ENCODE measurements at regions not wholly inside any gene's neighbourhood (a gene's known extent, or its start where the extent isn't known, plus 50 kb on each side); places are given as distances from the start of the nearest gene placed in this dataset.
"Not testable (repeated sequence)": the region's sequence is repeated elsewhere in the genome, so short reads cannot be mapped to it uniquely, and the experiment has no call there.

DNA sequence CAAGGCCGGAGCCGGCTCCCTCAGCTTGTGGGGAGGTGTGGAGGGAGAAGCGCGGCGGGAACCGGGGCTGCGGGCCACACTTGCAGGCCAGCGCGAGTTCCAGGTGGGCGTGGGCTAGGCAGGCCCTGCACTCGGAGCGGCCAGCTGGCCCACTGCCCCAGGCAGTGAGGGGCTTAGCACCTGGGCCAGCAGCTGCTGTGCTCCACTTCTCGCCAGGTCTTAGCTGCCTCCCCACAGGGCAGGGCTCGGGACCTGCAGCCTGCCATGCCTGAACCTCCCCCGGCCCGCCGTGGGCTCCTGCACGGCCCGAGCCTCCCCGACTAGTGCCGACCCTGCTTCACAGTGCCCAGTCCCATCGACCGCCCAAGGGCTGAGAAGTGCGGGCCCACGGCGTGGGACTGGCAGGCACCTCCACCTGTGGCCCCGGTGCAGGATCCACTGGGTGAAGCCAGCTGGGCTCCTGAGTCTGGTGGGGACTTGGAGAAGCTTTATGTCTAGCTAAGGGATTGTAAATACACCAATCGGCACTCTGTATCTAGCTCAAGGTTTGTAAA is 131.8 kb downstream of the KDR start:
- H3K27ac ChIP-seq (ENCODE audit: low read depth, low read length); H3K27me3 ChIP-seq (ENCODE audit: control insufficient read depth, insufficient read depth, low read length); H3K9ac ChIP-seq (ENCODE audit: low read depth, low read length); H3K36me3 ChIP-seq (ENCODE audit: control insufficient read depth, insufficient read depth, low read length); H3K4me1 ChIP-seq (ENCODE audit: control insufficient read depth, insufficient read depth, low read length); H3K4me3 ChIP-seq (ENCODE audit: low read depth, low read length); H3K9me3 ChIP-seq (ENCODE audit: control insufficient read depth, insufficient read depth, low read length): not testable (repeated sequence)

GRCh38 chr4:54992266-54992665 is 133.1 kb downstream of the KDR start:
- no peak overlapping the region for H3K9ac ChIP-seq (ENCODE audit: low read depth, low read length)
- H3K9me3 ChIP-seq (ENCODE audit: control insufficient read depth, insufficient read depth, low read length) = 0 out of 2 replicates have a peak, but pooled peaks cover 4% of the 10 kb centered on the region
- no peaks in the 10 kb centered on the region for H3K36me3 ChIP-seq (ENCODE audit: control insufficient read depth, insufficient read depth, low read length)
- no peak overlapping the region for H3K4me3 ChIP-seq (ENCODE audit: low read depth, low read length)
- no peaks in the 10 kb centered on the region for H3K4me1 ChIP-seq (ENCODE audit: control insufficient read depth, insufficient read depth, low read length)
- H3K27ac ChIP-seq (ENCODE audit: low read depth, low read length) = no peak overlapping the region
- H3K27me3 ChIP-seq (ENCODE audit: control insufficient read depth, insufficient read depth, low read length) = no peaks in the 10 kb centered on the region

DNA sequence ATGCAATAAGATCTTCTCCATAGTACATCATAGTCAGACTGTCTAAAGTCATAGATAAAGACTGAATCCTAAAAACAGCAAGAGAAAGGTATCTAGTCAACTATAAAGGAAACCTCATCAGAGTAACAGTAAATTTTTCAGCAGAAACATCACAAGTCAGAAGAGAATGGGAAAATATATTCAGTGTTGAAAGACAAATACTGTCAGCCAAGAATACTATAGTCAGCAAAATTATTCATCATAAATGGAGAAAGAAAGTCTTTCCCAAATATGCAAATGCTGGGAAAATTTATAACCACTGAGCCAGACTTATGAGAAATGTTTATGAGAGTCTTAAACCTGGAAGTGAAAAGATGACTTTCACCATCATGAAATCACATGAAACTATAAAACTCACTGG is 136.7 kb downstream of the KDR start:
- Histone ChIP-seq H3K9ac (ENCODE audit: low read depth, low read length) (no peak overlapping the region), H3K4me3 (ENCODE audit: low read depth, low read length) (no peak overlapping the region), H3K27me3 (ENCODE audit: control insufficient read depth, insufficient read depth, low read length) (no peaks in the 10 kb centered on the region), H3K27ac (ENCODE audit: low read depth, low read length) (no peak overlapping the region), H3K4me1 (ENCODE audit: control insufficient read depth, insufficient read depth, low read length) (peaks cover 14% of the 10 kb centered on the region), H3K36me3 (ENCODE audit: control insufficient read depth, insufficient read depth, low read length) (no peaks in the 10 kb centered on the region), H3K9me3 (ENCODE audit: control insufficient read depth, insufficient read depth, low read length) (0 out of 2 replicates have a peak, but pooled peaks cover 4% of the 10 kb centered on the region)

DNA sequence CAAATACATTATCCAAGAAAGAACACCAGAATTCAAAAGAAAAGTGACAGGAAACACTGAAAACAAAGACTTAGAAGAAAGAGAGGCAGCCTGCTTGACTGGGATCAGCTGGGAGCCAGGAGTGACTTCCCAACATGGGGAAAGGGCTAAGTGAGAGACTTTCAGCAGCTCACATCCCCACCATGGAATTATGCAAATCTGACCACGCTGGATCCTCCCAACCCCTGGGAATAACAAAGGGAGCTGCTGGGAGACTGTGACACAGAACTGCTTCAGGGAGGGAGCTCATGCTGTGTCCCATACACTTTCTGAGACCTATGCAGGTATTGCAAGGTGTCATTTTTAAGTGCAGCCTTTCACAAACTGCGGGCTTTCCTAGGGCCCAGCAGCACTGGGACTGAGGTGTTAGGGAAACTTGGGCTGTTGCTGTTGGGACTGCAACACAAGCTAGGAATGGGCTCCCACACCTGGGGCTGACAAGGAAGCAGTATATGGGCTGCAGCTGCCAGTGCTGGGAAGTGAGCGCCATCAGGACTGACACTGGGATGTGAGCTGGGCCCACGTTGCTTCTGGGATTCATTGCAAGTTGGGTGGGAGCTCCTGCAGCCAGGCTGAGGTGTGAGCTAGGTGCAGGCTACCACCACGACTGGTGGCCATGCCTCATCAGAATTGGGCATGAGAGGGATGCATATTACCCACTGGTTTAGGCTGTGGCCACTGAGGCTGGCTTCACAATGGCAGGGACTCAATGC is 139.1 kb downstream of the KDR start:
- peak overlapping the region; percentile 90 for H3K27ac ChIP-seq (ENCODE audit: low read depth, low read length)

GRCh38 chr4:54976682-54977081 is 148.7 kb downstream of the KDR start:
- H3K9ac ChIP-seq (ENCODE audit: low read depth, low read length) = no peak overlapping the region

More for the DNA sequence above, 139.1 kb downstream of the KDR start:
- no peaks in the 10 kb centered on the region for H3K36me3 ChIP-seq (ENCODE audit: control insufficient read depth, insufficient read depth, low read length)
- no peak overlapping the region for H3K4me3 ChIP-seq (ENCODE audit: low read depth, low read length)
- 0 out of 2 replicates have a peak, but pooled peaks cover 4% of the 10 kb centered on the region for H3K9me3 ChIP-seq (ENCODE audit: control insufficient read depth, insufficient read depth, low read length)
- H3K4me1 ChIP-seq (ENCODE audit: control insufficient read depth, insufficient read depth, low read length) = peaks cover 14% of the 10 kb centered on the region
- no peak overlapping the region for H3K9ac ChIP-seq (ENCODE audit: low read depth, low read length)
- H3K27me3 ChIP-seq (ENCODE audit: control insufficient read depth, insufficient read depth, low read length) = no peaks in the 10 kb centered on the region

GRCh38 chr4:54976031-54976430 is 149.4 kb downstream of the KDR start:
- Histone ChIP-seq H3K9ac (ENCODE audit: low read depth, low read length) (no peak overlapping the region), H3K27ac (ENCODE audit: low read depth, low read length) (no peak overlapping the region), H3K27me3 (ENCODE audit: control insufficient read depth, insufficient read depth, low read length) (no peaks in the 10 kb centered on the region), H3K9me3 (ENCODE audit: control insufficient read depth, insufficient read depth, low read length) (no peaks in the 10 kb centered on the region), H3K4me3 (ENCODE audit: low read depth, low read length) (no peak overlapping the region), H3K4me1 (ENCODE audit: control insufficient read depth, insufficient read depth, low read length) (peaks cover 5% of the 10 kb centered on the region; the same call in 1 of the 2 replicates), H3K36me3 (ENCODE audit: control insufficient read depth, insufficient read depth, low read length) (no peaks in the 10 kb centered on the region)

More at GRCh38 chr4:54976682-54977081, 148.7 kb downstream of the KDR start:
- Histone ChIP-seq H3K9me3 (ENCODE audit: control insufficient read depth, insufficient read depth, low read length) (no peaks in the 10 kb centered on the region), H3K27ac (ENCODE audit: low read depth, low read length) (no peak overlapping the region), H3K4me1 (ENCODE audit: control insufficient read depth, insufficient read depth, low read length) (peaks cover 5% of the 10 kb centered on the region; the same call in 1 of the 2 replicates), H3K36me3 (ENCODE audit: control insufficient read depth, insufficient read depth, low read length) (no peaks in the 10 kb centered on the region), H3K4me3 (ENCODE audit: low read depth, low read length) (no peak overlapping the region), H3K27me3 (ENCODE audit: control insufficient read depth, insufficient read depth, low read length) (no peaks in the 10 kb centered on the region)

DNA sequence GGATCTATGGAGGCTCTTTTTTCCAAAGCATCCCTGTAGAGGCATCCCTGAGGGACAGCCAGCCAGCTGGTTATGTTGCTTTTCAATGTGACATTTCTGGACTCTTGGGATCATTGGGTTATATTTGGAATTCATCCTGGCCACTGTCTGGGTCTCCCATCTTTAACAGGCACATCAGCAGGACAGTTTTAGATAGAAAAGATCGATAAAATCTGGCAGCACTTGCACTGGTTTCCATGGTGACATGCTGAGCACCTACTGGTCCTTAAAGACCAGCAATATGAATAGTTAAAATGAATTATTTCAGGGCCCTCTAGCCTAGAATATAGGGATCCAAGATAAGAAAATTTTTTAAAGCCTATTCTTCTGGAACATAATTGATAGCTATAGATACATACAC is 151.6 kb downstream of the KDR start:
- Histone ChIP-seq H3K9ac (ENCODE audit: low read depth, low read length) (no peak overlapping the region), H3K36me3 (ENCODE audit: control insufficient read depth, insufficient read depth, low read length) (no peaks in the 10 kb centered on the region), H3K4me3 (ENCODE audit: low read depth, low read length) (no peak overlapping the region), H3K27me3 (ENCODE audit: control insufficient read depth, insufficient read depth, low read length) (no peaks in the 10 kb centered on the region), H3K27ac (ENCODE audit: low read depth, low read length) (no peak overlapping the region), H3K4me1 (ENCODE audit: control insufficient read depth, insufficient read depth, low read length) (peaks cover 5% of the 10 kb centered on the region; the same call in 1 of the 2 replicates), H3K9me3 (ENCODE audit: control insufficient read depth, insufficient read depth, low read length) (no peaks in the 10 kb centered on the region)

DNA sequence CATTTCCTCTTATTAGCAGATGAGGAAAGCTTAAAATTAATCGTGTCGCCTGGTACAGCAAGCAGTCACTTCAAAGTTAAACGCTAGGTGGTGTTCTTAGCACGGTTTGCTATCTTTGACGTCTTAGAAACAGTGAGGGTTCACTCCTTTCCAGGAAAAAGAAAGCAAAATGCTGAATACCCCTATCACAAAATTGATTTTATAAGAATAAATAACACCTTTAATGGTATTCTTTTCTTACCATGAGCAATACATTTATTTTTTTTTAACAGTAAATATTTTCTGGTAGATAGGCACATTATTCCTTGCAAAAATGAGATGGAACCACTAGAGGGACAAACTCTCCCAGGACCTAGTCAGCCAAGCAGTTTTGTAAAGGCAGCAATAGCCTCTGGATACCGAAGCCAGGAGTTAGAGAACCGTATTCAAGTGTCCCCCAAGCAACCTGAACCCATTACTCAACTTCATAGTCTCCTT is 153.9 kb downstream of the KDR start:
- no peaks in the 10 kb centered on the region for H3K27me3 ChIP-seq (ENCODE audit: control insufficient read depth, insufficient read depth, low read length)
- H3K4me1 ChIP-seq (ENCODE audit: control insufficient read depth, insufficient read depth, low read length) = peaks cover 5% of the 10 kb centered on the region; the same call in 1 of the 2 replicates
- no peak overlapping the region for H3K4me3 ChIP-seq (ENCODE audit: low read depth, low read length)
- no peak overlapping the region for H3K9ac ChIP-seq (ENCODE audit: low read depth, low read length)
- H3K36me3 ChIP-seq (ENCODE audit: control insufficient read depth, insufficient read depth, low read length) = no peaks in the 10 kb centered on the region
- no peak overlapping the region for H3K27ac ChIP-seq (ENCODE audit: low read depth, low read length)
- H3K9me3 ChIP-seq (ENCODE audit: control insufficient read depth, insufficient read depth, low read length) = no peaks in the 10 kb centered on the region

DNA sequence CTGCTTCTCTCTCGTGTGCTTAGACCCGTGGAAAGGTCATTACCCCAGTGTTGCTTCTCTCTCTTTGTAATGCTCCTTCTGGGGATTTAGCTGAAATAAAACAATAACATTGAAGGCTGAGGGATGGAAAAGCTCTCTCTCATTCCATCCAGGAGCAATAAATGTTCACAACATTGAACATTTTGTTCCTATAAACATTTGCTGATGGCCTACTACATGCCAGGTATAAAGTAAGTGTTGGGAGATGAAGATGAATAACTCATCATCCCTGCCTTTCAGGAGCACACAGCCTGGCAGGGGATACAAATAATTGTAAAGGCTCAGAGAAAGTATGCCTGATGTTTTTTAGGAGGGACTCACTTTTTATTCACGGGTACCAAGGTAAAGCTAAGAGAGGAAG is 158.1 kb downstream of the KDR start:
- H3K4me1 ChIP-seq (ENCODE audit: control insufficient read depth, insufficient read depth, low read length) = peaks cover 5% of the 10 kb centered on the region; the same call in 1 of the 2 replicates

DNA sequence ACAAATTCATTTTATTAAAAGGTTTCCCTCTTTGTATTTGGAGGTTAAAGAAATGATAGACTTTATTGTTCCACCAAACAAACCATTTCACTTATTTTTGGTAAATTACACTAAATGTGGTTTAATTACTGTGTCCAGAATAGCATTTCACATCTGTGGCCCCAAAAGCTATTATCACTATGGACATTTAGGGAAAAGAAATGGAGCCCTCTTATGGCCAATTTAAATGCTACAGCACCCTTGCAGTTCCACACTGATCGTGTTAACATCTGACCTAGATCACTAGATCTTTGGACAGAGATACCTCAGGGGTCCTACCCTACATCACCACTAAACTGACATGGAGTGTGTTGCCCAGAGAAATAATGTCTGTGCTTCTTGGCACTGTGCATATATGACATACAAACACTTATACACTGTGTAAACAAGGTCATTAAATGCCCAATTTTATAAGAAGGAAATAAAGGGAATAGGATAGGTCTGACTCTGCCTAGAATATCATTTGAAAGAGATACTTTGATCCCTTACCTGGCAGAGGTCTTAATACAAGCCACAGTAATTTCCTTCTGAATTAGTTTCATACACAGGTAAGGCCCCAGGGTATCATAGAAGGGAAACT is 163.9 kb downstream of the KDR start:
- Histone ChIP-seq H3K4me1 (ENCODE audit: control insufficient read depth, insufficient read depth, low read length) (no peaks in the 10 kb centered on the region), H3K9me3 (ENCODE audit: control insufficient read depth, insufficient read depth, low read length) (no peaks in the 10 kb centered on the region), H3K27me3 (ENCODE audit: control insufficient read depth, insufficient read depth, low read length) (no peaks in the 10 kb centered on the region), H3K4me3 (ENCODE audit: low read depth, low read length) (no peak overlapping the region), H3K27ac (ENCODE audit: low read depth, low read length) (no peak overlapping the region), H3K36me3 (ENCODE audit: control insufficient read depth, insufficient read depth, low read length) (no peaks in the 10 kb centered on the region), H3K9ac (ENCODE audit: low read depth, low read length) (no peak overlapping the region)

More for the DNA sequence above, 158.1 kb downstream of the KDR start:
- Histone ChIP-seq H3K27ac (ENCODE audit: low read depth, low read length) (no peak overlapping the region), H3K36me3 (ENCODE audit: control insufficient read depth, insufficient read depth, low read length) (no peaks in the 10 kb centered on the region), H3K27me3 (ENCODE audit: control insufficient read depth, insufficient read depth, low read length) (no peaks in the 10 kb centered on the region), H3K9me3 (ENCODE audit: control insufficient read depth, insufficient read depth, low read length) (no peaks in the 10 kb centered on the region), H3K9ac (ENCODE audit: low read depth, low read length) (no peak overlapping the region), H3K4me3 (ENCODE audit: low read depth, low read length) (no peak overlapping the region)

DNA sequence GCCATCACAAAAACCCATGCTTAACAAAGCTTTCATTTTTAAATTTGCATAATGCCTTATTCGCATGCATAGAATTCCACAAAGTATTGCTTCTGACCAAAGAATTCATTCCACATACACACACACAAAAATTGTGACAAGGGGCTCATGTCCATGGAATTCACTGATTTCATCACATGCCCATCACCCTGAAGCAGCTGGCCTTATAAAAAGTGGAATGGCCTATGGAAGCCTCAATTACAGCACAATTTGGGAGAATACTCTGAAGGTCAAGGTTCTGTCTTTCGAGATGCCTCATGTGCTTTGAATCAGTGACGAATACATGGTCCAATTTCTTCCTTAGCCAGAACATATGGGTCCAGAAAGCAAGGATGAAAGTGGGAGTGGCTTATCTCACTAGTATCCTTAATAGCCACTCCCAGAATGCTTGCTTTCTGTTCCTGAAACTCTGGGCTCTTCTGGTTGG is 165.7 kb downstream of the KDR start:
- Histone ChIP-seq H3K36me3 (ENCODE audit: control insufficient read depth, insufficient read depth, low read length) (no peaks in the 10 kb centered on the region), H3K27ac (ENCODE audit: low read depth, low read length) (no peak overlapping the region), H3K9me3 (ENCODE audit: control insufficient read depth, insufficient read depth, low read length) (no peaks in the 10 kb centered on the region), H3K4me1 (ENCODE audit: control insufficient read depth, insufficient read depth, low read length) (no peaks in the 10 kb centered on the region), H3K27me3 (ENCODE audit: control insufficient read depth, insufficient read depth, low read length) (no peaks in the 10 kb centered on the region), H3K9ac (ENCODE audit: low read depth, low read length) (no peak overlapping the region), H3K4me3 (ENCODE audit: low read depth, low read length) (no peak overlapping the region)
